GM12872 (cell line): ENCODE measurements at regions not wholly inside any gene's neighbourhood (a gene's known extent, or its start where the extent isn't known, plus 50 kb on each side); places are given as distances from the start of the nearest gene placed in this dataset.

ENCODE experiments used
- TF ChIP-seq, protein P1 (sequence below): IDR thresholded peaks from 3 replicates; pipeline ENCODE4 v1.5.1; 2011; ENCODE audit warnings: low read depth, mild to moderate bottlenecking, low read length, moderate library complexity; ENCODE audit not compliant: insufficient read depth

DNA sequence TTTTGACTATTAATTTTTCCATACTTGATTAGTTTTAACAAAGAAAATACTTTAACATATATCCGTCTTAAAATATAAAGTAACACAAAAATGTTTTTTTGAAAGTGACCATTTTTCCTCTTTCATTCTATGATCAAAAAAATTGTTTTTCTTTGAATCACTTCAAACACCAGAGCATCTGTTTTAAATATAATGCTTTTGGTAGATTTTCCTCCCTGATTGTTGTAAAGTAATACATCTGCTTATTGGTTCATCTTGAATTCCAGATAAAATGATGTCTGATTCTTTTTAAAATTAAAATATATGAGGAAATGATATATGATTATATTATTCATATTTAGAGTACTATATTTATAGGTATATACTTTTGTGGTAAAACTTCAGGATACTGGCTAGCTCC is 76.2 kb upstream of the LPAR1 start:
- TF ChIP-seq, protein P1, sequence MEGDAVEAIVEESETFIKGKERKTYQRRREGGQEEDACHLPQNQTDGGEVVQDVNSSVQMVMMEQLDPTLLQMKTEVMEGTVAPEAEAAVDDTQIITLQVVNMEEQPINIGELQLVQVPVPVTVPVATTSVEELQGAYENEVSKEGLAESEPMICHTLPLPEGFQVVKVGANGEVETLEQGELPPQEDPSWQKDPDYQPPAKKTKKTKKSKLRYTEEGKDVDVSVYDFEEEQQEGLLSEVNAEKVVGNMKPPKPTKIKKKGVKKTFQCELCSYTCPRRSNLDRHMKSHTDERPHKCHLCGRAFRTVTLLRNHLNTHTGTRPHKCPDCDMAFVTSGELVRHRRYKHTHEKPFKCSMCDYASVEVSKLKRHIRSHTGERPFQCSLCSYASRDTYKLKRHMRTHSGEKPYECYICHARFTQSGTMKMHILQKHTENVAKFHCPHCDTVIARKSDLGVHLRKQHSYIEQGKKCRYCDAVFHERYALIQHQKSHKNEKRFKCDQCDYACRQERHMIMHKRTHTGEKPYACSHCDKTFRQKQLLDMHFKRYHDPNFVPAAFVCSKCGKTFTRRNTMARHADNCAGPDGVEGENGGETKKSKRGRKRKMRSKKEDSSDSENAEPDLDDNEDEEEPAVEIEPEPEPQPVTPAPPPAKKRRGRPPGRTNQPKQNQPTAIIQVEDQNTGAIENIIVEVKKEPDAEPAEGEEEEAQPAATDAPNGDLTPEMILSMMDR, result no peak

DNA sequence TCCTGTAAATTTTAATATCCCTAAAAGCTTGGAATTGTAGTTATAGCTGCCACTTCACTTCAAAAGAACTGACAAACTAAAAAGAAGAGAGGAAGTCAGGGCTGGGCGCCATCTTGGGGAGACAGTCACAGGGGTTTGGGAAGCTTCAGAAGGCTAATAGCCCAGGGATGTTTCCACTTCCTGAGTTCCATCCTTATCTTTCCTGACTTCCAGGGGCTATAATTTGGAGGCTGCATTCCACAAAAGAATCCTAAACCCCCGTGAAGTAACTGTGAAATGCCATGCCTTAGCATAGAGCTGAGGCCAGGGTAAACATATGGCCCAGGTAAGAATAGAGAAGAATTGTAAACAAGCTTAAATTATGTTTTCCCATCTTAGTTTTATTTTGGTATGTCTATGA is 75.4 kb upstream of the LPAR1 start:
- TF ChIP-seq, protein P1, result no peak

DNA sequence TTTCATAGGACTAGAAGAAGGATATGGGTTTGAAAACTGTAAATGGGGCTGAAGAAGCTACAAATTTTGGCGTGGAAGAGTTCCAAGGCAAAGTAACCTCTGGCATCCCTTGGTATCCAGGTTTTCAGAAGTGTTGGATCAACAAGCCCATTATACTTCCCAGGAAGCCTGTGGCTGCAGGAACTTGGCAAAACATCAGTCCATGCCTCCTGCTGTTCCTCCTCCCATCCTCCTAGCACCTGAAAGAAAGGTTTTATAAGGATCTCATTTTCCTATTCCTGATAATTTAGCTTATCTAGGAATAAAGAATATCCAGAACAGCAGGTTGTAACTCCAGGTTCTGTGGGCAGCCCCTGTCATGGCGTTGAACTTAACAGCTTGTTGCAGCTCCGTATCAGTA is 72.5 kb upstream of the LPAR1 start:
- TF ChIP-seq, protein P1, result no peak

DNA sequence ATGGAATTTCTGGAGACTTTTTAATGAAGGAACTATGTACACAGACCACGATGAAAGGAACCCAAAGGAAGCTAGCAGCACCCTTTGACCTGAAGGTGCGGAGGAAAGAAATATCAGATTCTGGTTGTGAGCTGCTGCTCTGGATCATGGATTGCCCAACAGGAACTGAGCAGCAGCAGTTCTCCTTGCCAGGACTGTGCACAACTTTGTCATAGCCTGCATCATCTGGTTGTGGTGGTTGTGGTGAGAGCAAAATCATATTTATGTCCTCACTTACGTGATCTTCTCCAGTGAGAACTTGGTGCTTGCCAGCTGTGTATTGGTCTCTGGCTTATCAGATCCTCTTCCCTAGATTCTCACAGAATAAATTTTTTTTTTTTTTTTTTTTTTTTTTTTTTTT is 70.7 kb upstream of the LPAR1 start:
- TF ChIP-seq, protein P1, result no peak

DNA sequence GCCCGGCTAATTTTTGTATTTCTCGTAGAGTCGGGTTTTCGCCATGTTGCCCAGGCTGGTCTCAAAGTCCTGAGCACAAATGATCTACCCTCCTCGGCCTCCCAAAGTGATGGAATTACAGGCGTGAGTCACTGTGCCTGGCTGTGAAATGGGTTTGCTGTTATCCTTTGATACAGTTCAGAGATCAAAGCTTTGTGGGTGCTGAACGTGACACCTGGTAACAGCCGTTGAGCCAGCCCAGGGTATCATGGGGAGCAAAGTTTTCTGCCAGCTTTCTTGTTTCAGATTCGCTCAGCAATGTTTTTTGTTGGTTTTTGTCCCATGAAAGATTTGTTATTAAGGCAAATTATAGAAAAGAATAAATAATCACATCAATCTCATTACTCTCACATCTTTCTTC is 68.9 kb upstream of the LPAR1 start:
- TF ChIP-seq, protein P1, result no peak

DNA sequence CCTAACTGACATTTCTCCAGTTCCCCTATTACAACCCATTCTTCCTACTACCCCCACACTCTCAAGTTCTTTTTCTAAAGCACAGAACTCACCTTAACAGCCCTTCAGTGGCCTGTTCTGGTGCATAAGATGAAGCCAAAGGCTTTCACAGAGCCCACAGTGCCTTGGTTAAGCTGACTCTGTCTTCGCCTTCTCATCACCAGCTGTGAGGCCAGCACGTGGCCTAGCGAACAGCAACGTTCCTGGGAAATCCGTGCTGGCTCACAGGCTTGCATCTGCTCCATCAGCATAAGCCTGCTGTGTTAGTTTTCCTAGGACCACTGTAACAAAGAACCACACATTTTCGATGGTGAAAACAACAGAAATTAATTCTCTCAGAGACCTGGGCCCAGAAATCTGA is 67.9 kb upstream of the LPAR1 start:
- TF ChIP-seq, protein P1, result no peak

DNA sequence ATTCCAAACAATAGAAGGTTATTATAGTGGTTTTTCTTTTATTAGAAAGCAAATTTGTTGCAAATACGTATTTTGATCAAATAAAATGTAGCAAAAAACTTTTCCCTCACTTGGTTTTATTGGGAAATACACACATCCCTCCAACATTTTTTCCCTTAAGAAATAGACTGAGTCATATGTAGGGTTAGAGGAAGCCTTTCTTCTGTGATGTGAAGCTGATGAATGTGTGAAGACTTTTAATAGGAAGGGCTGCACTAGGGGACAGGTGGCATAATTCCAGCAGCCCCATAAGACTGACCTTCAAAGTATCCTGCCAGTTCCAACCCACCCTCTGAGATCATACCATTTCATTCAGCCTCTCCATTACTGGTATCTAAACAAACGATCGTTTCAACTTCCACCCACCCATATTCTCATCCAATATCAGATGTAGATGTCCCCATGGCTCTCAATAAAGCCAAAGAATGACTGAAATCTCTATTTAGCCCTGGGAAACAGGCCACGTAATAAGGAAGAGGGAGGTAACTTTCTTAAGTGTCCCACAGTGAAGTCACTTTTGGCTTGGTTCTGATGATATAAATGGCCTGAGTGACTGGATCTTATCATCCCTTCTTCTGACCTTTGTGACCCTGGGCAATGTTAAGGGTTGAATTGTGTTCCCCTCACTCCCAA is 64.7 kb upstream of the LPAR1 start:
- TF ChIP-seq, protein P1, result no peak
